HG03095 (cell line): ENCODE measurements at regions not wholly inside any gene's neighbourhood (a gene's known extent, or its start where the extent isn't known, plus 50 kb on each side); places are given as distances from the start of the nearest gene placed in this dataset.
"Not testable (repeated sequence)": the region's sequence is repeated elsewhere in the genome, so short reads cannot be mapped to it uniquely, and the experiment has no call there.

Experiments used
- ATAC-seq: cut with Tn5 transposase; IDR thresholded peaks from one replicate; pipeline ENCODE4 v1.9.1; 2021; ENCODE audit warnings: moderate library complexity; ENCODE audit not compliant: unreplicated experiment

- no peak for ATAC-seq
Measured at GRCh38 chr6:144392536-144392935, 107.4 kb downstream of the UTRN start.

GRCh38 chr6:144394210-144394609 lies 109.1 kb downstream of the UTRN start:
- ATAC-seq: no peak

GRCh38 chr6:144395014-144395413 lies 109.9 kb downstream of the UTRN start:
- no peak for ATAC-seq

DNA sequence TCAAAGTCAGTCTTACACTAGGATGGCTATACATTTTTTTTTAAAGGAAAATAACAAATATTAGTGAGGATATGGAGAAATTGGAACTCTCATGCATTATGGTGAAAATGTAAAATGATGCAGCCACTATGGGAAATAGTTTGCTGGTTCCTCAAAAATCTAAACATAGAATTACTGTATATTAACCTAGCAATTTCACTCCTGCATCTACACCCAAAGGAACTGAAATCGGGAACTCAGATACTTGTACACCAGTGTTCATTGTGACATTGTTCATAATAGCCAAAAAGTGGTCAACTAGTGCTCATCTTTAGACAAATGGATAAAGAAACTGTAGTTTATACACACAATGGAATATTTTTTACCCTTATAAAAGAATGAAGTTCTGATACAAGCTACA lies 110.7 kb downstream of the UTRN start:
- no peak for ATAC-seq

GRCh38 chr6:144397141-144397540 lies 112.0 kb downstream of the UTRN start:
- ATAC-seq: no peak

GRCh38 chr6:144400321-144400720 lies 115.2 kb downstream of the UTRN start:
- ATAC-seq: no peak

GRCh38 chr6:144401736-144402733 lies 116.9 kb downstream of the UTRN start:
- ATAC-seq: no peak

DNA sequence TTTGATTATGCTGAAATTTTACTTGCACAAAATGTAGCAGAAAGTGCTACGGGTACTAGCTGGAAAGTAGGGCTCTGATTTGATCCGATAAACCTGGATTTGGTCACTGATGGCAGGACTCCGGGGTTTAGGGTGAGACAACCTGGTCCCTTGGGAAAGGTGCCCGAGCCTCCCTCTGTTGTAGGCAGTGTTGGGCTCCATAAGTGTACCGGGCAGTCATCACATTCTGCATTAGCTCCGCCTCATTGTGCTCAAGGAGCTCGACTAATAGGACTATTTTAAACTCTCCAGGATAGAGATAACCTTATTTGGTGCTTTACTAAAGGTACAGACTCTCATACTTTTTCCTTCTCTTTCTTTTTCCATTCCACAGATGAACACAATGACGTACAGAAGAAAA lies 117.6 kb downstream of the UTRN start:
- ATAC-seq: no peak

DNA sequence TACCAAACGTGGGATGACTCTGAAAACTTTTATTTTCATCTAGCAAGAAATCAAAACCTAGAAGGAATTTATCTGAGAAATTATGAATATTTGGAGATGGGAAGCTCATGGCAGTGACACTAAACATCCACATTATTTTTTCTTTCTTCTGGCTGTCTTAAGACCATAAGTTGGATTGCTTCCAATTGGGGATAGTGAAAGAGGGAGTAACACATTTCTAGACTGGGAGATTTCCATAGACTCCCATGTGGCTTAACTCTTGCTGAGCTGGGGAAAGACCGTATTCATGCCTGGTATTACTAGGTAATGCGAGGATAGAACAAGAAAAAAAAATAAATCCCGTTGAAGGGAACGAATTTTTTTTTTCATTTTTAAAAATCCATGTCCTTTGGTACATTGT lies 120.0 kb downstream of the UTRN start:
- no peak for ATAC-seq

DNA sequence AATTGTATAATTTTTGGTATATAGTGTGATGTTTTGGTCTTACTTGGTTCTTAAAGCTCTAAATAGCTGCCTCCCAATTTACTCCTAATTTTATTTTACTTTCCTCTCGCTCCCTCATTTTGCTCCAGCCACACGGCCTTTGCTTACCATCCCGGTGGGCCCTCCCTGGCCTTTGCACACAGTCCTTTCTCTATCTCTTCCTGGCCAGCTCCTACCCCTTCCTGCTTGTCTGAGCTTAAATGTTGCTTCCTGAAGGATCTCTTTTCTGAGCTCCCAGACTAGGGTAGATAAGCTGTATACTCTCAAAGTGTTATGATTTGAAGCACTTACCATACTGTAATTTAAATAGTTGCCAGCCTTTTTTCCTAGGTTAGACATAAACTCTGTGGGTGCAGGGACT lies 121.7 kb downstream of the UTRN start:
- no peak for ATAC-seq

- no peak for ATAC-seq
Measured at GRCh38 chr6:144408161-144408560, 123.0 kb downstream of the UTRN start.

- no peak for ATAC-seq
Measured at GRCh38 chr6:144410059-144410458, 124.9 kb downstream of the UTRN start.

DNA sequence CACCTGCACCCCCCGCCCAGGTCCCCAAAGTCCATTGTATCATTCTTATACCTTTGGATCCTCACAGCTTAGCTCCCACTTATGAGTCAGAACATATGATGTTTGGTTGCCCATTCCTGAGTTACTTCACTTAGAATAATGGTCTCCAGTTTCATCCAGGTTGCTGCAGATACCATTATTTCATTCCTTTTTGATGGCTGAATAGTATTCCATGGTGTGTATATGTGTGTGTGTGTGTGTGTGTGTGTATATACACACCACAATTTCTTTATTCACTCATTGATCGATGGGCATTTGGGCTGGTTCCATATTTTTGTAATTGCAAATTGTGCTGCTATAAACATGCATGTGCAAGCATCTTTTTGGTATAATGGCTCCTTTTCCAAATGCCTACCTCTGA lies 125.4 kb downstream of the UTRN start:
- ATAC-seq: not testable (repeated sequence)

DNA sequence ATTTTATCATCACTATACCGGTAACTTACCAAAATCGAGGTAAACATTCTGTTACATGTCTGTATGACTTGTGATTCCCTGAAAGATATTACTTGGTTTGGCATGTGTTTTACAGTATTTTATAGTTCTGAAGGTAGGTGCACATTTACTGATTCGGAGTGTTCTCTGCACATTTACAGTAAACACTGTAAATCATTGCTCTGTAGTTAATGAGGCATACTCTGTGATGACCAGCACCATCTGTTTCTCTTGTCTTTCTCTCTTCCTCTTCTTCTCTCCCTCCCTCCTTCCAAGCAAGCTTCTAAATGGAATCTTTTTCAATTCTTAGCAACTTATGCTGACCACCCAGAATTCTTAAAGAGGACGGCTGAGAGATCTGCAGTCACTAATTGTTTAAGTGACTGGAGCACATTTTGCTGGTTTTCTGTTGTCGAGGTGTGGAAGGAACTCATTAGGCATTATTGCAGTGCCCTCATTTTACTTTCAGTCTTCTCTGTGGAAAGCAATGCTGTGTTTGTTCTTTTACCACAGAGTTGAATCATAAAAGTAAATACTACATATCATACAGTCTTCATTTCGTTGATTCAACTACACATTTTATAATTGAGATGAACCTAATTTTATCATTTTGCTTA lies 126.5 kb downstream of the UTRN start:
- ATAC-seq: no peak

DNA sequence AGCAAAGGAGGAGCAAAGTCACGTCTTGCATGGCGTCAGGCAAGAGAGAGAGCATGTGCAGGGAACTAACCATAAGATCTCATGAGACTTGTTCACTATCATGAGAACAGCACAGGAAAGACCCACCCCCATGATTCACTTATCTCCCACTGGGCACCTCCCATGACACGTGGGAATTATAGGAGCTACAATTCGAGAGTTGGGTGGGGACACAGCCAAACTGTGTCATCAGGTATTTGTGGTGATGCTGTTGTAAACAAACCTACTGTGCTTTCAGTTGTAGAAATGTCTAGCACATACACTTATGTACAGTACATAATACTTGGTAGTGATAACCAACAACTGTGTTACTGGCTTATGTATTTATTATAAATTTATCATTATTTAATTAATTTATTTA lies 128.3 kb downstream of the UTRN start:
- no peak for ATAC-seq

DNA sequence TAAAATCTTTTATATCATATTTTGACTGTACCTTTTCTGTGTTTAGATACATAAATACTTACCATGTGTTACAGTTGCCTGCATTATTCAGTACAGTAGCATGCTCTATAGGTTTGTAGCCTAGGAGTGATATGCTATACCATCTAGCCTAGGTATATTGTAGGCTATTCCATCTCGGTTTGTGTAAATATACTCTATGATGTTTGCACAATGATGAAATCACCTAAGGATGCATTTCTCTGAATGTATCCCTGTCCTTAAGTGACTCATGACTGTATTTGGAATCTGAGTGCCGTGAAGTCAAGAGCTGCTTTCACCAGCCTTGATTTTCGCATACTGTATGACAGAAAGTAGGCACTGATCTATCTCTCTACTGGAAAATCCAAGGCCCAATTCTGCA lies 129.9 kb downstream of the UTRN start:
- ATAC-seq: no peak

GRCh38 chr6:144415835-144416237 lies 130.7 kb downstream of the UTRN start:
- no peak for ATAC-seq

DNA sequence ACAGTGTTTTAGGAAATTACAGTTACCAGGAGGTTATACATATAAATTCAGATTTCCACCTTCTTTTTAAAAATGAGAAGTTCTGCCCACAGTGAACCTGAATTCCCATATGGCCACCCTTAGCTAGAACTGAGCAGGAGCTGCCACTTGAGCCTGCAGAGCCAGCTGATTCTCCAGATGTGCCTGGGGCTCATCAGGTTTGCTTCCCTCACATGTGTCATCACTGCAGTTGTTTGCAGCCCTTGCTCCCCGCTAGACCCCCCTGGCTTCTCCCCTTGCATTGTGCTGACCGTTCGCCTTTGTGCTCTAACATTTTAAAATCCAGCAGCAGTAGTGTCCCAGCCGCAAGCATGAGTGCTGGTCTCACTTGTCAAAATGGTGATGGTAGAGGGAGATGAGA lies 131.1 kb downstream of the UTRN start:
- ATAC-seq: no peak

DNA sequence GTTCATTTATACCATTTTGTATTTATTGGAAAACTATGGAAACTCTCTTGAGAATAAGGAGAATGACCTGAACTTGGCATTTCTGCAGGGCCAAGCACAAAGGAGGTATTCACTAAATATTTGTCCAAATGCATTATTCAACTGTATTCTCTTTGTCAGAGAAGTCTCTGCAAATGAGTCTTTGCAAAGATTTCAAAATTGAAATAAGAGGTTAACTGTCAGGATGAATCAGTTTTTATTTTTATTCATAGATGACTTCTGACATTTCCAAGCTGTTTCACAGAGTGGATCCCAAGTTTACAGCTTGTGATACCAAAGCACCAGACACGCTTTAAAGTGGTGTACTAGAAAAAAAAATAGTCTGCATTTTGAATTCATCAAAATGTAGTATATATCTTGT lies 131.6 kb downstream of the UTRN start:
- no peak for ATAC-seq

- no peak for ATAC-seq
Measured at GRCh38 chr6:144417681-144418080, 132.5 kb downstream of the UTRN start.

DNA sequence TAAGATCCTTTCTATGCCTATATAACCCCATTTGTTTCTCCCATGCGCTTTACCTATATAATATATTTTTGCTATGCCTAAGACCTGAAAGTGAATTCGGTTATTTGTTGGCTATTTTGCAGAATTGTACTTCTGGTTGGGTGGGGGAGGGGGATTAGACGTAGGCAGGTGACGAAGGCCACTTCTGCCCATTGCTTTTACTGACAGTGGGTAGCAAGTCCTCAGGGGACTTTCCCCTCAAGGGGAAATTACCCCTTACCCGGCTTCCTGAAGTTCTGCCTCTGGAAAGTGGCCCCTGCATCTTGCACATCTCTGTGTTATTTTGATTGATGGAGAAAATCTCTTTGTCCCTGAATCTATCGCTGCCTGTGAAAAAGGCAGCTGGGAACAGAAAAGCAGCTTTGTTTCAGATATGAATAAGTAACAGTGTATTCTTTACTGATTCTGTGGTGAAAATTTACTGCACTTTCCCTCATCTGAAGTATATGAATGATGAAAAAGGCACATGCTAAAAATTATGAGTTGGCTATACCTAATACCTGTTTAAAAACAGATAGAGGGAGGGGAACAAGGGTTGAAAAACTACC lies 133.9 kb downstream of the UTRN start:
- no peak for ATAC-seq

DNA sequence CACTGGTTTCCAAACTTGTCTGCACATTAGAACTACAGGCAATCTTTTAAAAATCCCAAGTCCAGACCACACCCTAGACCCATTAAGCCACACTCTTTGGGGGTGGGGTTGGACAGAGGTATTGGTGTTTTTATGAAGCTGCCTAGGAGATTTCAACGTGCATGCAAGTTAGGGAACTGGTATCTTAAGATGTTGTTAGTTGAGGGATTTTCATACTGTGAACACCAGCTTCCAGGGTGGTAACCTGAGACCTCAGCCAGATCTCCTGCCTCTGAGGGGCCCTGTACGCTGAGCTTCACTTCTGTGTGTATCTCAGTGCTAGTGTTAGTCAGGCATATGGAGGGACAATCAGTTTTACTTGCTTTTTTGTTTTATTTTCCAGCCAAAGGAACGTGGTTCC lies 138.0 kb downstream of the UTRN start:
- no peak for ATAC-seq
